IMR-90 (cell line): ENCODE measurements at regions not wholly inside any gene's neighbourhood (a gene's known extent, or its start where the extent isn't known, plus 50 kb on each side); places are given as distances from the start of the nearest gene placed in this dataset.

Experiments used
- CEBPB ChIP-seq: IDR thresholded peaks from 2 replicates; pipeline ENCODE4 v1.6.1; 2012; ENCODE audit warnings: low read depth, low read length, improper control_type of control experiment
- MAZ ChIP-seq: IDR thresholded peaks from 2 replicates; pipeline ENCODE4 v1.6.1; 2012; ENCODE audit warnings: low read depth, mild to moderate bottlenecking, low read length, improper control_type of control experiment, moderate library complexity, borderline replicate concordance
- MXI1 ChIP-seq: IDR thresholded peaks from 2 replicates; pipeline ENCODE4 v1.6.1; 2012; ENCODE audit warnings: low read depth, mild to moderate bottlenecking, low read length, moderate library complexity, borderline replicate concordance
- POLR2A ChIP-seq: IDR thresholded peaks from 2 replicates; pipeline ENCODE4 v1.6.1; 2012; ENCODE audit warnings: mild to moderate bottlenecking, low read depth, low read length
- SMC3 ChIP-seq: fragments of 150-350 bp; IDR thresholded peaks from 2 replicates; pipeline ENCODE4 v1.6.1; 2016; ENCODE audit warnings: low read depth, mild to moderate bottlenecking, antibody characterized with exemption, low read length, moderate library complexity
- TF ChIP-seq, protein P1 (sequence below): conservative IDR thresholded peaks from 2 replicates; pipeline ENCODE4 v1.5.1; 2012; ENCODE audit warnings: mild to moderate bottlenecking, low read depth, low read length, improper control_type of control experiment
- TF ChIP-seq, protein P2 (sequence below): fragments of 150-350 bp; IDR thresholded peaks from 2 replicates; pipeline ENCODE4 v1.6.1; 2016; ENCODE audit warnings: low read depth, mild to moderate bottlenecking, low read length, moderate library complexity, borderline replicate concordance
- TF ChIP-seq, protein P3 (sequence below): fragments of 150-350 bp; IDR thresholded peaks from 2 replicates; pipeline ENCODE4 v1.6.1; 2017; ENCODE audit warnings: mild to moderate bottlenecking, antibody characterized with exemption, low read length, low read depth

DNA sequence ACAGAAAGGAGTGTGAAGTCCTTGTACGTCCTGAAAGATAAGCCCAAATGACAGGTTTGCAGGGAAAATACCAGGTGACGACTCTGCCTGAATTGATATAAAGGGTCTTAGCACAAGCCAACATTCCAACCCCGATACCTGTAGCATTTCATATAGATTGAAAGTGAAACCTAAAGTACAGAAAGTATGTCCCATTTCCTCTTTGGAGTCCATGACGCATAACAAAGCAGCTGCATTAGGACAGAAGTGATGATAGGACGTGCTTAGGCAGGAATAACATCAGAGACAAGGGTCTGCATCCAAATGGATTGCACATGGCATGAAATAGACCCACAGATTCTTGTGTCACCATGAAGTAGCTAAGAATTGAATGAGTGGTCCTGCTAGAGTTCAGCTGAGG is 187.0 kb upstream of the ROBO1 start:
- TF ChIP-seq, protein P1, sequence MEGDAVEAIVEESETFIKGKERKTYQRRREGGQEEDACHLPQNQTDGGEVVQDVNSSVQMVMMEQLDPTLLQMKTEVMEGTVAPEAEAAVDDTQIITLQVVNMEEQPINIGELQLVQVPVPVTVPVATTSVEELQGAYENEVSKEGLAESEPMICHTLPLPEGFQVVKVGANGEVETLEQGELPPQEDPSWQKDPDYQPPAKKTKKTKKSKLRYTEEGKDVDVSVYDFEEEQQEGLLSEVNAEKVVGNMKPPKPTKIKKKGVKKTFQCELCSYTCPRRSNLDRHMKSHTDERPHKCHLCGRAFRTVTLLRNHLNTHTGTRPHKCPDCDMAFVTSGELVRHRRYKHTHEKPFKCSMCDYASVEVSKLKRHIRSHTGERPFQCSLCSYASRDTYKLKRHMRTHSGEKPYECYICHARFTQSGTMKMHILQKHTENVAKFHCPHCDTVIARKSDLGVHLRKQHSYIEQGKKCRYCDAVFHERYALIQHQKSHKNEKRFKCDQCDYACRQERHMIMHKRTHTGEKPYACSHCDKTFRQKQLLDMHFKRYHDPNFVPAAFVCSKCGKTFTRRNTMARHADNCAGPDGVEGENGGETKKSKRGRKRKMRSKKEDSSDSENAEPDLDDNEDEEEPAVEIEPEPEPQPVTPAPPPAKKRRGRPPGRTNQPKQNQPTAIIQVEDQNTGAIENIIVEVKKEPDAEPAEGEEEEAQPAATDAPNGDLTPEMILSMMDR: no peak
- TF ChIP-seq, protein P2, sequence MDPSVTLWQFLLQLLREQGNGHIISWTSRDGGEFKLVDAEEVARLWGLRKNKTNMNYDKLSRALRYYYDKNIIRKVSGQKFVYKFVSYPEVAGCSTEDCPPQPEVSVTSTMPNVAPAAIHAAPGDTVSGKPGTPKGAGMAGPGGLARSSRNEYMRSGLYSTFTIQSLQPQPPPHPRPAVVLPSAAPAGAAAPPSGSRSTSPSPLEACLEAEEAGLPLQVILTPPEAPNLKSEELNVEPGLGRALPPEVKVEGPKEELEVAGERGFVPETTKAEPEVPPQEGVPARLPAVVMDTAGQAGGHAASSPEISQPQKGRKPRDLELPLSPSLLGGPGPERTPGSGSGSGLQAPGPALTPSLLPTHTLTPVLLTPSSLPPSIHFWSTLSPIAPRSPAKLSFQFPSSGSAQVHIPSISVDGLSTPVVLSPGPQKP: no peak
- no peak for TF ChIP-seq SMC3
- TF ChIP-seq CEBPB: no peak
- TF ChIP-seq MAZ: no peak
- no peak for TF ChIP-seq MXI1
- TF ChIP-seq, protein P3, sequence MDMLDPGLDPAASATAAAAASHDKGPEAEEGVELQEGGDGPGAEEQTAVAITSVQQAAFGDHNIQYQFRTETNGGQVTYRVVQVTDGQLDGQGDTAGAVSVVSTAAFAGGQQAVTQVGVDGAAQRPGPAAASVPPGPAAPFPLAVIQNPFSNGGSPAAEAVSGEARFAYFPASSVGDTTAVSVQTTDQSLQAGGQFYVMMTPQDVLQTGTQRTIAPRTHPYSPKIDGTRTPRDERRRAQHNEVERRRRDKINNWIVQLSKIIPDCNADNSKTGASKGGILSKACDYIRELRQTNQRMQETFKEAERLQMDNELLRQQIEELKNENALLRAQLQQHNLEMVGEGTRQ: no peak
- TF ChIP-seq POLR2A: no peak
